ENCODE measurements at regions not wholly inside any gene's neighbourhood (a gene's known extent, or its start where the extent isn't known, plus 50 kb on each side); places are given as distances from the start of the nearest gene placed in this dataset.

GRCh38 chr11:81986556-81987161, 747.0 kb downstream of the FAM181B start:
- H3K27me3 ChIP-seq (replicated peaks in 1 of 2; ENCODE audit: control insufficient read depth in 2 of 2, insufficient read depth in 2 of 2, low read length in 1 of 2) = no peaks in the 10 kb centered on the region
- RAD21 ChIA-PET (ENCODE audit: unreplicated experiment) = no interaction called here
- no peak for ATAC-seq
- no TSS peak for BruUV-seq (replicated peaks)
- H3K4me1 ChIP-seq (ENCODE audit: control insufficient read depth, insufficient read depth, low read length) = no peaks in the 10 kb centered on the region
- intact Hi-C loops (cut with micrococcal nuclease; ENCODE audit: unreplicated experiment) (no loop called here), in situ Hi-C loops (cut with MboI) (no loop called here)
- CTCF ChIA-PET = no interaction called here
- no peaks in the 10 kb centered on the region for H3K36me3 ChIP-seq (ENCODE audit: control insufficient read depth in 2 of 2, insufficient read depth in 2 of 2, low read length in 1 of 2)
- H4K20me1 ChIP-seq (ENCODE audit: control insufficient read depth, insufficient read depth) = no peaks in the 10 kb centered on the region
- H3K4me3 ChIP-seq = no peak overlapping the region
- no peak overlapping the region for H3K27ac ChIP-seq (ENCODE audit: control insufficient read depth, insufficient read depth)
- H3K9me3 ChIP-seq (replicated peaks; ENCODE audit: control insufficient read depth, insufficient read depth, low read length) = no peaks in the 10 kb centered on the region; the same call in 2 of the 3 replicates
- POLR2A ChIA-PET = no interaction called here
- no peak for DNase-seq (ENCODE audit: low read depth, low spot score)
- no peak overlapping the region for H3K9ac ChIP-seq (ENCODE audit: control insufficient read depth, insufficient read depth, low read length)
- SMC1A ChIA-PET (ENCODE audit: uncharacterized antibody, unreplicated experiment) = no interaction called here
- no peak overlapping the region for H3K4me2 ChIP-seq (ENCODE audit: control insufficient read depth, insufficient read depth)
- no peak for TF ChIP-seq E2F8 (IDR thresholded peaks at IDR 0.05; ENCODE audit: low read depth, partially characterized antibody)
- no peak for TF ChIP-seq ZBTB33 (IDR thresholded peaks at IDR 0.05)
- no peak for TF ChIP-seq USF1 (IDR thresholded peaks at IDR 0.05; ENCODE audit: borderline replicate concordance, extremely low read length, insufficient read depth, low read depth, low read length)
- TF ChIP-seq HDAC2 (IDR thresholded peaks at IDR 0.05) = no peak
- TF ChIP-seq ATF7 (IDR thresholded peaks at IDR 0.05; ENCODE audit: low read depth) = no peak
- no peak for TF ChIP-seq TBL1XR1 (IDR thresholded peaks at IDR 0.05; ENCODE audit: low read depth, low read length)
- no peak for TF ChIP-seq MEF2B (IDR thresholded peaks at IDR 0.05; ENCODE audit: partially characterized antibody, poor library complexity, severe bottlenecking)
- no peak for TF ChIP-seq CBX5 (IDR thresholded peaks at IDR 0.05; ENCODE audit: low read depth)
- TF ChIP-seq MTA2 (IDR thresholded peaks at IDR 0.05; ENCODE audit: low read depth) = no peak
- no peak for TF ChIP-seq PML (IDR thresholded peaks at IDR 0.05; ENCODE audit: low read length)
- no peak for TF ChIP-seq SMARCA5 (IDR thresholded peaks at IDR 0.05)
- TF ChIP-seq HDAC6 (IDR thresholded peaks at IDR 0.05; ENCODE audit: unreplicated experiment) = no peak
- TF ChIP-seq ZBTB40 (IDR thresholded peaks at IDR 0.05; ENCODE audit: borderline replicate concordance) = no peak
- TF ChIP-seq NBN (IDR thresholded peaks at IDR 0.05) = no peak
- no peak for TF ChIP-seq ZNF217 (IDR thresholded peaks at IDR 0.05)
- TF ChIP-seq TCF7 (IDR thresholded peaks at IDR 0.05; ENCODE audit: borderline replicate concordance) = no peak
- TF ChIP-seq CREB1 (IDR thresholded peaks at IDR 0.05; ENCODE audit: low read depth) = no peak
- no peaks in the 10 kb centered on the region for H3K79me2 ChIP-seq (ENCODE audit: control insufficient read depth, insufficient read depth, low read length)
- FAIRE-seq = no peak
- no peak overlapping the region for H2AFZ ChIP-seq (ENCODE audit: control insufficient read depth, low read depth, low read length)
- WGBS (ENCODE audit: insufficient coverage, insufficient replicate concordance, low lambda C conversion rate, missing lambda C conversion rate) = 67% methylated on average over 23 of the region's 31 CpGs
